Keratinocyte (primary cell): ENCODE measurements at regions not wholly inside any gene's neighbourhood (a gene's known extent, or its start where the extent isn't known, plus 50 kb on each side); places are given as distances from the start of the nearest gene placed in this dataset.

ENCODE experiments used
- DNase-seq: peaks from one replicate; pipeline ENCODE4 v3.0.0-alpha.2; 2011; ENCODE audit warnings: low read depth, missing footprints, low spot score
- FAIRE-seq: peaks from 2 replicates; lab custom pipeline; 2011; peaks lifted over from hg19 to GRCh38; lab: Jason Lieb, UNC
- H2AFZ ChIP-seq: 2 replicates; pipeline ENCODE4 v1.6.0; 2012; ENCODE audit warnings: low read length, control low read depth, inconsistent platforms; ENCODE audit not compliant: control insufficient read depth
- H3K27ac ChIP-seq: 2 replicates; pipeline ENCODE4 v1.5.1; 2011; ENCODE audit warnings: low read length; ENCODE audit not compliant: control insufficient read depth, insufficient read depth
- H3K27me3 ChIP-seq: 3 replicates; pipeline ENCODE4 v1.6.0; 2011; ENCODE audit warnings: low read length; ENCODE audit not compliant: control insufficient read depth, insufficient read depth; ENCODE audit errors: extremely low read depth
- H3K36me3 ChIP-seq, 2 experiments: 2 replicates in 1 of 2; 3 replicates in 1 of 2; pipeline ENCODE4 v1.5.1; 2011; ENCODE audit warnings: low read length in 2 of 2, mild to moderate bottlenecking in 1 of 2; ENCODE audit not compliant: control insufficient read depth in 2 of 2, insufficient read depth in 2 of 2; ENCODE audit errors: extremely low read depth in 1 of 2
- H3K4me1 ChIP-seq: 3 replicates; pipeline ENCODE4 v1.5.1; 2011; ENCODE audit warnings: low read length; ENCODE audit not compliant: control insufficient read depth, insufficient read depth; ENCODE audit errors: extremely low read depth
- H3K4me2 ChIP-seq: 3 replicates; pipeline ENCODE4 v1.6.0; 2011; ENCODE audit warnings: low read depth, low read length; ENCODE audit not compliant: control insufficient read depth, insufficient read depth; ENCODE audit errors: extremely low read depth
- H3K4me3 ChIP-seq, 3 experiments: fragments of 200-600 bp in 1 of 3; sonication (generic) in 1 of 3; 2 replicates in 2 of 3; 3 replicates in 1 of 3; pipeline ENCODE4 v1.5.1; 2011 to 2016; ENCODE audit warnings: low read length in 3 of 3, mild to moderate bottlenecking in 3 of 3, control low read depth in 2 of 3, inconsistent platforms in 1 of 3, low read depth in 1 of 3, mixed read lengths in 1 of 3, mixed run types in 1 of 3, moderate library complexity in 1 of 3; ENCODE audit not compliant: control insufficient read depth in 2 of 3, insufficient read depth in 2 of 3; ENCODE audit errors: extremely low read depth in 1 of 3
- H3K79me2 ChIP-seq: 2 replicates; pipeline ENCODE4 v1.6.0; 2012; ENCODE audit warnings: low read length; ENCODE audit not compliant: control insufficient read depth, insufficient read depth
- H3K9ac ChIP-seq: 3 replicates; pipeline ENCODE4 v1.6.0; 2011; ENCODE audit warnings: low read length; ENCODE audit not compliant: control insufficient read depth, insufficient read depth; ENCODE audit errors: extremely low read depth
- H3K9me1 ChIP-seq: 3 replicates; pipeline ENCODE4 v1.6.0; 2011; ENCODE audit warnings: low read length; ENCODE audit not compliant: control insufficient read depth, insufficient read depth; ENCODE audit errors: extremely low read depth
- H3K9me3 ChIP-seq: 2 replicates; pipeline ENCODE4 v1.5.1; 2012; ENCODE audit warnings: low read depth, low read length; ENCODE audit not compliant: control insufficient read depth
- H4K20me1 ChIP-seq: 3 replicates; pipeline ENCODE4 v1.6.0; 2011; ENCODE audit warnings: low read length; ENCODE audit not compliant: control insufficient read depth, insufficient read depth; ENCODE audit errors: extremely low read depth
- CTCF ChIP-seq, 3 experiments: IDR thresholded peaks in 1 of 3; conservative IDR thresholded peaks in 1 of 3; optimal IDR thresholded peaks in 1 of 3; 2 replicates in 2 of 3; 3 replicates in 1 of 3; pipeline versions ENCODE3 to v1.5.1; 2011; ENCODE audit warnings: low read length in 3 of 3, mild to moderate bottlenecking in 3 of 3, moderate library complexity in 2 of 3, control low read depth in 1 of 3, inconsistent platforms in 1 of 3; ENCODE audit not compliant: insufficient read depth in 2 of 3; ENCODE audit errors: extremely low read depth in 1 of 3
- EZH2 ChIP-seq: IDR thresholded peaks from one replicate; pipeline ENCODE4 v1.6.1; 2012; ENCODE audit warnings: inconsistent platforms, mild to moderate bottlenecking, low read length, moderate library complexity
- dilution Hi-C: fragments of 300-500 bp; cut with MboI; formaldehyde crosslinking; loops from one replicate; pipeline ENCODE4 v1.7.0; 2020; ENCODE audit warnings: low sequenced_read_pairs; ENCODE audit not compliant: extremely low pct_ligation_motif_present

- FAIRE-seq (no peak), DNase-seq (no peak)
- Histone ChIP-seq H3K4me3 (no peak overlapping the region), H3K4me2 (no peak overlapping the region), H3K4me1 (no peaks in the 10 kb centered on the region), H3K9me1 (no peaks in the 10 kb centered on the region), H3K79me2 (no peaks in the 10 kb centered on the region), H3K36me3 (no peaks in the 10 kb centered on the region), H2AFZ (no peak overlapping the region), H3K9ac (no peak overlapping the region), H3K27me3 (peaks cover 16% of the 10 kb centered on the region), H3K9me3 (no peaks in the 10 kb centered on the region), H4K20me1 (no peaks in the 10 kb centered on the region), H3K27ac (no peak overlapping the region)
- no peak for TF ChIP-seq CTCF (optimal IDR thresholded peaks at IDR 0.05 in 1 of 3, IDR thresholded peaks at IDR 0.05 in 1 of 3, conservative IDR thresholded peaks at IDR 0.05 in 1 of 3; ENCODE audit: extremely low read depth in 1 of 3, insufficient read depth in 2 of 3, low read length in 3 of 3)
- no peak for TF ChIP-seq EZH2
- dilution Hi-C loops = no loop called here
Measured at GRCh38 chr5:68529581-68529980, 314.0 kb downstream of the PIK3R1 start.

- Histone ChIP-seq H3K27me3 (peaks cover 23% of the 10 kb centered on the region), H3K9me1 (no peaks in the 10 kb centered on the region), H3K9ac (no peak overlapping the region), H3K9me3 (no peaks in the 10 kb centered on the region), H3K27ac (no peak overlapping the region), H2AFZ (no peak overlapping the region), H3K4me2 (no peak overlapping the region), H3K36me3 (no peaks in the 10 kb centered on the region), H3K4me3 (no peak overlapping the region), H4K20me1 (no peaks in the 10 kb centered on the region), H3K79me2 (no peaks in the 10 kb centered on the region), H3K4me1 (no peaks in the 10 kb centered on the region)
- dilution Hi-C loops = no loop called here
- no peak for TF ChIP-seq EZH2
- TF ChIP-seq CTCF (optimal IDR thresholded peaks at IDR 0.05 in 1 of 3, IDR thresholded peaks at IDR 0.05 in 1 of 3, conservative IDR thresholded peaks at IDR 0.05 in 1 of 3; ENCODE audit: extremely low read depth in 1 of 3, insufficient read depth in 2 of 3, low read length in 3 of 3) = no peak
- FAIRE-seq (no peak), DNase-seq (no peak)
Measured at GRCh38 chr5:68531970-68532369, 316.4 kb downstream of the PIK3R1 start.
